HAP-1 (cell line): ENCODE measurements at regions not wholly inside any gene's neighbourhood (a gene's known extent, or its start where the extent isn't known, plus 50 kb on each side); places are given as distances from the start of the nearest gene placed in this dataset.

Experiments used
- DNase-seq, 2 experiments: peaks; one replicate each; pipeline ENCODE4 v3.0.0-alpha.2; 2016 to 2020; ENCODE audit warnings: low spot score in 2 of 2
- H3K27me3 ChIP-seq: fragments of 250-450 bp; sonication (Bioruptor Pico); 2 replicates; pipeline ENCODE4 v1.5.1; 2020; ENCODE audit warnings: low read depth, mild to moderate bottlenecking, moderate library complexity
- H3K36me3 ChIP-seq: fragments of 250-450 bp; sonication (Bioruptor Pico); replicated peaks from 2 replicates; pipeline ENCODE4 v1.5.1; 2020; ENCODE audit warnings: mild to moderate bottlenecking
- H3K4me1 ChIP-seq: fragments of 250-450 bp; sonication (Bioruptor Pico); 2 replicates; pipeline ENCODE4 v1.5.1; 2020; ENCODE audit warnings: mild to moderate bottlenecking
- H3K4me3 ChIP-seq: fragments of 250-450 bp; sonication (Bioruptor Pico); 2 replicates; pipeline ENCODE4 v1.5.1; 2020; ENCODE audit warnings: mild to moderate bottlenecking, moderate library complexity
- H3K9me3 ChIP-seq: fragments of 250-450 bp; sonication (Bioruptor Pico); 2 replicates; pipeline ENCODE4 v1.5.1; 2020; ENCODE audit warnings: mild to moderate bottlenecking, moderate library complexity
- in situ Hi-C: fragments of 300-500 bp; cut with MboI; formaldehyde crosslinking; loops from 3 replicates; pipeline ENCODE4 v1.14.3; 2020; ENCODE audit warnings: low sequenced_read_pairs, inconsistent platforms, mixed read lengths

- no peak overlapping the region for H3K4me3 ChIP-seq
- in situ Hi-C loops, result no loop called here
Measured at GRCh38 chr3:66581256-66581655, 80.4 kb upstream of the LRIG1 start.

GRCh38 chr3:66582721-66583423 is 82.0 kb upstream of the LRIG1 start:
- Histone ChIP-seq H3K27me3 (no peaks in the 10 kb centered on the region), H3K4me3 (no peak overlapping the region), H3K4me1 (peaks cover 5% of the 10 kb centered on the region), H3K9me3 (no peaks in the 10 kb centered on the region), H3K36me3 (no peaks in the 10 kb centered on the region)
- no peak for DNase-seq
- in situ Hi-C loops, result no loop called here

More at GRCh38 chr3:66581256-66581655, 80.4 kb upstream of the LRIG1 start:
- no peak for DNase-seq
- Histone ChIP-seq H3K27me3 (no peaks in the 10 kb centered on the region), H3K9me3 (no peaks in the 10 kb centered on the region), H3K4me1 (peaks cover 9% of the 10 kb centered on the region), H3K36me3 (no peaks in the 10 kb centered on the region)

- in situ Hi-C loops, result no loop called here
Measured at GRCh38 chr3:66583424-66584040, 82.7 kb upstream of the LRIG1 start.

GRCh38 chr3:66585520-66586095 is 84.8 kb upstream of the LRIG1 start:
- Histone ChIP-seq H3K36me3 (no peaks in the 10 kb centered on the region), H3K4me3 (no peak overlapping the region), H3K27me3 (no peaks in the 10 kb centered on the region), H3K4me1 (no peaks in the 10 kb centered on the region), H3K9me3 (no peaks in the 10 kb centered on the region)
- in situ Hi-C loops, result no loop called here
- DNase-seq, result no peak

More at GRCh38 chr3:66583424-66584040, 82.7 kb upstream of the LRIG1 start:
- Histone ChIP-seq H3K9me3 (no peaks in the 10 kb centered on the region), H3K27me3 (no peaks in the 10 kb centered on the region), H3K4me1 (no peaks in the 10 kb centered on the region), H3K4me3 (no peak overlapping the region), H3K36me3 (no peaks in the 10 kb centered on the region)
- no peak for DNase-seq

- no peaks in the 10 kb centered on the region for H3K4me1 ChIP-seq
- H3K9me3 ChIP-seq, result no peaks in the 10 kb centered on the region
- in situ Hi-C loops, result no loop called here
- H3K36me3 ChIP-seq, result no peaks in the 10 kb centered on the region
- no peak for DNase-seq
- H3K4me3 ChIP-seq, result no peak overlapping the region
- no peaks in the 10 kb centered on the region for H3K27me3 ChIP-seq
Measured at GRCh38 chr3:66586853-66587252, 86.0 kb upstream of the LRIG1 start.

- H3K27me3 ChIP-seq, result no peaks in the 10 kb centered on the region
- in situ Hi-C loops, result no loop called here
- DNase-seq, result no peak
Measured at GRCh38 chr3:66588340-66588847, 87.6 kb upstream of the LRIG1 start.

GRCh38 chr3:66592016-66592761 is 91.4 kb upstream of the LRIG1 start:
- H3K4me3 ChIP-seq, result no peak overlapping the region
- H3K9me3 ChIP-seq, result no peaks in the 10 kb centered on the region
- DNase-seq, result peak in 1 of 2 experiments; percentile 13
- in situ Hi-C loops, result no loop called here
- no peaks in the 10 kb centered on the region for H3K27me3 ChIP-seq
- peaks cover 3% of the 10 kb centered on the region; the same call in 1 of the 2 replicates for H3K4me1 ChIP-seq
- H3K36me3 ChIP-seq, result no peaks in the 10 kb centered on the region

More at GRCh38 chr3:66588340-66588847, 87.6 kb upstream of the LRIG1 start:
- Histone ChIP-seq H3K4me1 (peaks cover 3% of the 10 kb centered on the region; the same call in 1 of the 2 replicates), H3K9me3 (no peaks in the 10 kb centered on the region), H3K36me3 (no peaks in the 10 kb centered on the region), H3K4me3 (no peak overlapping the region)

GRCh38 chr3:66592927-66593625 is 92.3 kb upstream of the LRIG1 start:
- in situ Hi-C loops, result no loop called here
- no peak for DNase-seq
- Histone ChIP-seq H3K27me3 (no peaks in the 10 kb centered on the region), H3K9me3 (no peaks in the 10 kb centered on the region), H3K36me3 (no peaks in the 10 kb centered on the region), H3K4me3 (no peak overlapping the region), H3K4me1 (peaks cover 3% of the 10 kb centered on the region; the same call in 1 of the 2 replicates)

GRCh38 chr3:66593978-66594377 is 93.2 kb upstream of the LRIG1 start:
- Histone ChIP-seq H3K4me3 (no peak overlapping the region), H3K36me3 (no peaks in the 10 kb centered on the region), H3K4me1 (peaks cover 3% of the 10 kb centered on the region; the same call in 1 of the 2 replicates), H3K9me3 (no peaks in the 10 kb centered on the region), H3K27me3 (no peaks in the 10 kb centered on the region)
- DNase-seq, result no peak
- in situ Hi-C loops, result no loop called here

GRCh38 chr3:66597308-66597863 is 96.6 kb upstream of the LRIG1 start:
- Histone ChIP-seq H3K27me3 (no peaks in the 10 kb centered on the region; the same call in 1 of the 2 replicates), H3K9me3 (no peaks in the 10 kb centered on the region), H3K4me1 (peaks cover under 1% of the 10 kb centered on the region; the same call in 1 of the 2 replicates), H3K4me3 (no peak overlapping the region), H3K36me3 (no peaks in the 10 kb centered on the region)
- no peak for DNase-seq
- in situ Hi-C loops, result no loop called here

- H3K4me1 ChIP-seq, result peaks cover 4% of the 10 kb centered on the region; the same call in 1 of the 2 replicates
- no peak for DNase-seq
- H3K9me3 ChIP-seq, result no peaks in the 10 kb centered on the region
- no peaks in the 10 kb centered on the region for H3K36me3 ChIP-seq
- H3K4me3 ChIP-seq, result no peak overlapping the region
- H3K27me3 ChIP-seq, result no peaks in the 10 kb centered on the region; the same call in 1 of the 2 replicates
- in situ Hi-C loops, result no loop called here
Measured at GRCh38 chr3:66598168-66598567, 97.3 kb upstream of the LRIG1 start.

GRCh38 chr3:66602237-66602636 is 101.4 kb upstream of the LRIG1 start:
- no peak for DNase-seq

More at GRCh38 chr3:66602237-66602636, 101.4 kb upstream of the LRIG1 start:
- no peak overlapping the region for H3K4me3 ChIP-seq
- in situ Hi-C loops, result no loop called here
- H3K9me3 ChIP-seq, result no peaks in the 10 kb centered on the region
- H3K27me3 ChIP-seq, result peaks cover 4% of the 10 kb centered on the region; the same call in 1 of the 2 replicates
- peaks cover 7% of the 10 kb centered on the region; the same call in 1 of the 2 replicates for H3K4me1 ChIP-seq
- H3K36me3 ChIP-seq, result no peaks in the 10 kb centered on the region
